Activated CD4-positive, alpha-beta T cell treated with anti-CD3 and anti-CD28 coated beads, Interleukin-2, amount 50 U/mL, for 16 hours (primary cell): ENCODE measurements at regions not wholly inside any gene's neighbourhood (a gene's known extent, or its start where the extent isn't known, plus 50 kb on each side); places are given as distances from the start of the nearest gene placed in this dataset.

ENCODE experiments used
- DNase-seq: peaks from one replicate; pipeline ENCODE4 v3.0.0-alpha.2; 2020

GRCh38 chr5:174668349-174668748 lies 56.0 kb upstream of the MSX2 start:
- DNase-seq, result no peak
